GM18520 (cell line): ENCODE measurements at regions not wholly inside any gene's neighbourhood (a gene's known extent, or its start where the extent isn't known, plus 50 kb on each side); places are given as distances from the start of the nearest gene placed in this dataset.
"Not testable (repeated sequence)": the region's sequence is repeated elsewhere in the genome, so short reads cannot be mapped to it uniquely, and the experiment has no call there.

Experiments used
- ATAC-seq: cut with Tn5 transposase; IDR thresholded peaks from one replicate; pipeline ENCODE4 v1.9.1; 2021; ENCODE audit not compliant: unreplicated experiment

GRCh38 chr5:164184158-164184557 lies 678.7 kb downstream of the MAT2B start:
- ATAC-seq, result no peak

- no peak for ATAC-seq
Measured at GRCh38 chr5:164185000-164185399, 679.6 kb downstream of the MAT2B start.

GRCh38 chr5:164186550-164186949 lies 681.1 kb downstream of the MAT2B start:
- ATAC-seq, result no peak

DNA sequence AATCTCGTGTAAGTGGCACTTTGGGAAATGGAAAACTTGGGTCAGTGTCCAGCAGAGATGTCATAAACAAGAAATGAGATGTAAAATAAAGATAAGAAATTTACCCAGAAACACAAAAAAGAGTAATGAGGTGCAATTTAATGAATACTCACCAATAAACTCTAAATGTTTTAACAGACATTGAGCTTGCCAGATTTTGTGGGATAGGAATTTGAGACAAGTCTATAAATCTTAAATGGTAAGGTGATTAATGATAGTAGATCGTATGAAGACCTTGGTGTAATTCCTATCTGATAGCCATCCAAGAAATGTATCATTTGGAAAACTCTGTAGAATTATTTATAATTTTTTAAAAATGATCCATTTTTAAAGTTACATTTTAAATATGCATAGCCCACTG lies 682.4 kb downstream of the MAT2B start:
- no peak for ATAC-seq

DNA sequence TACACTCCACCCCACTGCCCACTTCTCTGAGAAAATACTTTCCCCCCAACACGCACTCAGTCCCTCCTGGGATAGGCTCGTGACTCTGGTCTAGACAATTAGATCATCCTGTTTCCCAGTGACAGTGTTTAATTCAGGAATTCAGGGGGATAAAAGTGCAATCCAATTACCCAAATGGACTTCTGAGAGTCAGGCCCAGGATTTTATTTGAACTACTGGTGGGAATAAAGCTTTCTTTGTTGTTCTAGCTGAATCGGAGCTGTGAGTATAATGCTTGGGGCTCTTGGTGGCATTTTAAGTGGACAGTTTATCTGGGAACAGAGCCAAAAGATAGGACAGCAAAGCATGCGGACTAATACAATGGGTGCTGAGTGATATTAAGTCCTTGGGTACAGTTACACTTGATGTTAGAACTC lies 683.3 kb downstream of the MAT2B start:
- no peak for ATAC-seq

DNA sequence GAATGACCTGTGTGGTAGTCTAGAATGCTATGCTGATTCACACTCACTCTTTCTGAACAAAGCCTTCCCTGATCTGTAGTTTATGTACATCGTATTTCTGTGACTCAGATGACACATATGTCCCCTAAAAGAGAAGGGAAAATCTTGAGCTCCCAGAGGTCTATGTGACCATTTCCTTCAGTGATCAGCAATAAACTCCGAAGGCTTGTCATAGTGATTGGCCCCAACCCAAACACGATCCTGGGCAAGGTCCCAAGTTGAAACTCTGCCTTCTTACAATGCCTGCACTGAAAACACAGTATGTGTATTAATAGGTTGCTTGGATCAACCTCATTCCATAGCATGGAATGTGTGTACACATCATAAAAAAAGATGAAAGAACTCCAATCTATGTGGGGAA lies 685.8 kb downstream of the MAT2B start:
- no peak for ATAC-seq

GRCh38 chr5:164202338-164202737 lies 696.9 kb downstream of the MAT2B start:
- ATAC-seq, result no peak

GRCh38 chr5:164203581-164204225 lies 698.3 kb downstream of the MAT2B start:
- ATAC-seq, result no peak

- ATAC-seq, result no peak
Measured at GRCh38 chr5:164204338-164204946, 699.0 kb downstream of the MAT2B start.

- ATAC-seq, result no peak
Measured at GRCh38 chr5:164206196-164206595, 700.8 kb downstream of the MAT2B start.

- ATAC-seq, result no peak
Measured at GRCh38 chr5:164207646-164208045, 702.2 kb downstream of the MAT2B start.

- ATAC-seq, result no peak
Measured at GRCh38 chr5:164210491-164210890, 705.1 kb downstream of the MAT2B start.

DNA sequence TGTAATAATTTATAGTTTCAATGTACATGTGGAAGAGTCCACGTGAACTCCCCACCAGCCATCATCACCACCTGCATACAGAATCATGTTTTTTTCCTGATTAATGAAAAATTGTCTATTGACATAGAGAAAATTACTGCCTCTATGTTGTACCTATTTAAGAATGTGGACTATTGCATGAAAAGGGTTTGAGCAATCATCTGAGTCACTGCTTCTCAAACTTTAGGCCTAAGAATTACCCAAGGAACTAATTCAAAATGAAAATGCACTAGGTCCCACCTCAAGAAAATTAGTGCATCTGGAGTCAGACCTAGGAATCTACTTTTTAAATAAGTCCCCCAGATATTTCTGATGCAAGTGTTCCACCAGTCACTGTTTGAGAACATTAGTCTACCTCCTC lies 709.3 kb downstream of the MAT2B start:
- no peak for ATAC-seq

DNA sequence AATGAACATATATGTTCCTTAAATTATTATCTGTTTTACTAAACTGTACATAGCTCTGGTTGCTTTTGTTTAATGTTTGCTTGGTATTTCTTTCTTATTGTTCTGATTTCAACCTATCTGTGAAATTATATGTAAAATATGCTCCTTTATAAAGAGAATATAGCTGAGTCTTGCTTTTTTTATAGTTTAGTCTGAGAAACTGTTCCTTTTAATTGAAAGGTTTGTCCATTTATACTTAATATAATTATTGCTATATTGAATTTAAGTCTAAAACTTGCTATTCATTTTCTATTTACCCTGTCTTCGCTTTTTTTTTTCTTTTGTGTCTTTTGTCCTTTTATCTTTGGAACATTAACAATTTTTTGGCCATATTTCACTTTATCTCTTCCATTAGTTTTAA lies 712.0 kb downstream of the MAT2B start:
- no peak for ATAC-seq

GRCh38 chr5:164220522-164220921 lies 715.1 kb downstream of the MAT2B start:
- no peak for ATAC-seq

- no peak for ATAC-seq
Measured at GRCh38 chr5:164224236-164224635, 718.8 kb downstream of the MAT2B start.

DNA sequence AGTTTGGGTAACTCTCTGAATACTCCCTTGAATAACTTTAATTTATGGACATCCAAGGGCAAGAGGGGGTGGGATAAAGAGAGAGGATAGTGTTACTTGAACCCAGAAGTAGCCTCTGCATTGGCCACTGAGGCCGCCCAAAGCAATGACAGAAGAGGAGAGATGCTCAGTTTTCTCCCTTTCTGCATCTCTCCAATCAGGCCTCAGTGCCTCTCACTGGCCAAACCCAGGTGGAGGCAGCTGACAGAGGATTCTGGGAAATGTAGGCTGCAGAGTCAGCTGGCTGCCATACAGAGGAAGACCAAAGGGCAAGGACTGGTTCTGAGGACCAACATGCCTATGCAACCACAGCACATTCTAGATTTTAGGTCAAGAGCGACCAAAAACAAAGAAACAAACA lies 719.4 kb downstream of the MAT2B start:
- no peak for ATAC-seq

- ATAC-seq, result no peak
Measured at GRCh38 chr5:164230341-164230740, 724.9 kb downstream of the MAT2B start.

DNA sequence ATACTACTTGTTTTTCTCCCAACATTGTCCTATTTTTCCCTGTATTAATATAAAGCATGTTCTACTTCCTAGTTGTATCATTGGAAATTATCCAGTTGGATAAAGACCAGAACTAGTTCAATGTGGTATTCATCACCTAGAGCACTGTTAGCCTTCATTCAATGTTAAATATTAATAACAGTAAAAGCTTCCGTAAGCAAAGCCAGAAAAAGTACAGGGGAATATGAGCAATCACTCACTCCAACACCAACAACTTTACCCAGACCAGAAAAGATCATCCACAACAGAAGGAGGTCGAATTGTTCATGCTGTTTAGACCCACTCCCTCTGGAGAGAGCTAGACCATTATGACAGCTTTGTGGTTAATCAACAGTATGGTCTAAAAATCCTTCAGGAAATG lies 728.4 kb downstream of the MAT2B start:
- no peak for ATAC-seq

DNA sequence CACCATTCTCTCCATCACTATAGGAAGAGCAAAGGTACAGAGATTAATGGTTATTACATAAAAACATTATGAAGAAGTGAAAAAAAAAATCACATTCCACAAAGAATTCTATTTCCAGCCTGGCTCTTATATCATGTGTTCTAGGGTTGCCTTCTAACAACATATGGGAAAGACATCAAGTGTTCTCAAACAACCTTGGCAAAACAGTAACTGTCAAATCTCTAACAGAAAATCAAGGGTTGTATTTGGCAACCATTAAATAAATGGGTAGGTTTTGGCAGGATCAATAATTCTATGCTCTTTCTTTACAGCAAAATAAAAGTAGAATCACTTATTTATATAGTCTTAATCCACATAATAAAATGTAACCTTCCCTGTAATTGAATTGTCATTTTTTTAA lies 728.9 kb downstream of the MAT2B start:
- ATAC-seq, result no peak

DNA sequence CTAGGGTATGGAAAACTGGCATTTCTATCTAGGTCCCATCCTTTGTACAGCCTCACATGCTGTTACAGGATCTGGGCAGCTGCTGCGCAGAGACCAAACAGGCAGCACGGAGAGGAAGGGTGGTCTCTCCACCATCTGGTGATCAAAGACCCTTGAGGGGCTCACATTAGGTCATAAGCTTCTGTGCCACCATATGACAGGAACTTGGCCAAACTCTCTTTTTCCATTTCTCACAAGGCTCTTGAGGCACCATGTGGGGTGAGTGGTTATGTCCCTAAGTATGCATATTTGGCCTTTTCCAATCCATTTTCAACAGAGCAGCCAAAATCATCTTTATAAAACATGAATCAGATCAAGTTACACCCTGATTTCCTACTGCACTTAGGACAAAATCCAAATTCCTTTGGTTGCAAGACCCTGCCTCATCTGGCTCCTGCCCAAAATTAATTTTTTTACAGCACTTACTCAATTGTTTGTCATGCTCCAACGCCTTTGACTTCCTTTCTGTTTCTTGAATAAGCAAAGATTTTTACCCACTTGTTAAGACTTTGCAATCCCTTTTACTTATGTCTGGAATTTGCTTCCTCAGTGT lies 730.0 kb downstream of the MAT2B start:
- ATAC-seq, result no peak

GRCh38 chr5:164237486-164237885 lies 732.1 kb downstream of the MAT2B start:
- no peak for ATAC-seq

DNA sequence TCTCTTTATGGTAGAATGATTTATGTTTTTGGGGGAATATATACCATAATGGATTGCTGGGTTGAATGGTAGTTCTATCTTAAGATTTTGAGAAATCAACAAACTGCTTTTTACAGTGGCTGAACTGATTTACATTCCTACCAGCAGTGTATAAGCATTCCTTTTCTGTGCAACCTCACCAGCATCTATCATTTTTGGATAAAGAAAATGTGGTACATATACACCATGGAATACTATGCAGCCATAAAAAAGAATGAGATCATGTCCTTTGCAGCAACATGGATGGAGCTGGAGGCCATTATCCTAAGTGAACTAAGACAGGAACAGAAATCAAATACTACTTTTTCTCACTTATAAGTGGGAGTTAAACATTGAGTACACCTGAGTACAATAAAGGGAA lies 746.4 kb downstream of the MAT2B start:
- ATAC-seq, result not testable (repeated sequence)
